HuH-7 (cell line): ENCODE measurements at regions not wholly inside any gene's neighbourhood (a gene's known extent, or its start where the extent isn't known, plus 50 kb on each side); places are given as distances from the start of the nearest gene placed in this dataset.
"Not testable (repeated sequence)": the region's sequence is repeated elsewhere in the genome, so short reads cannot be mapped to it uniquely, and the experiment has no call there.

Experiments used
- DNase-seq: peaks from one replicate; pipeline ENCODE4 v3.0.0; 2011; ENCODE audit warnings: low spot score

- no peak for DNase-seq
Observed at GRCh38 chr6:14462135-14462534, 344.6 kb downstream of the CD83 start.

GRCh38 chr6:14462566-14462965 is 345.0 kb downstream of the CD83 start:
- no peak for DNase-seq

GRCh38 chr6:14463110-14463509 is 345.5 kb downstream of the CD83 start:
- DNase-seq = no peak

GRCh38 chr6:14464055-14464454 is 346.5 kb downstream of the CD83 start:
- DNase-seq = no peak

GRCh38 chr6:14464716-14465115 is 347.1 kb downstream of the CD83 start:
- no peak for DNase-seq

GRCh38 chr6:14466278-14466677 is 348.7 kb downstream of the CD83 start:
- no peak for DNase-seq

- DNase-seq = no peak
Observed at GRCh38 chr6:14467591-14467990, 350.0 kb downstream of the CD83 start.

- no peak for DNase-seq
Observed at GRCh38 chr6:14468647-14469321, 351.2 kb downstream of the CD83 start.

GRCh38 chr6:14470101-14470500 is 352.5 kb downstream of the CD83 start:
- DNase-seq = no peak

- no peak for DNase-seq
Observed at GRCh38 chr6:14470671-14471070, 353.1 kb downstream of the CD83 start.

GRCh38 chr6:14472255-14472985 is 354.8 kb downstream of the CD83 start:
- DNase-seq = no peak

- no peak for DNase-seq
Observed at GRCh38 chr6:14472986-14473337, 355.4 kb downstream of the CD83 start.

GRCh38 chr6:14474816-14475215 is 357.2 kb downstream of the CD83 start:
- no peak for DNase-seq

- DNase-seq = no peak
Observed at GRCh38 chr6:14475306-14475705, 357.7 kb downstream of the CD83 start.

- DNase-seq = peak; percentile 35
Observed at GRCh38 chr6:14476793-14477531, 359.4 kb downstream of the CD83 start.

- no peak for DNase-seq
Observed at GRCh38 chr6:14477559-14477958, 360.0 kb downstream of the CD83 start.

- DNase-seq = no peak
Observed at GRCh38 chr6:14478381-14479225, 361.0 kb downstream of the CD83 start.

- not testable (repeated sequence) for DNase-seq
Observed at GRCh38 chr6:14481946-14482345, 364.4 kb downstream of the CD83 start.

GRCh38 chr6:14487625-14488024 is 370.1 kb downstream of the CD83 start:
- DNase-seq = no peak

GRCh38 chr6:14488180-14488579 is 370.6 kb downstream of the CD83 start:
- DNase-seq = no peak

GRCh38 chr6:14489445-14489844 is 371.9 kb downstream of the CD83 start:
- no peak for DNase-seq

- no peak for DNase-seq
Observed at GRCh38 chr6:14498748-14499147, 381.2 kb downstream of the CD83 start.
